GM23338 (cell line): ENCODE measurements at regions not wholly inside any gene's neighbourhood (a gene's known extent, or its start where the extent isn't known, plus 50 kb on each side); places are given as distances from the start of the nearest gene placed in this dataset.

Source experiments
- ATAC-seq: fragments of 200-7000 bp; cut with Tn5 transposase; 3 replicates; pipeline ENCODE4 v1.9.1; 2020
- DNase-seq: peaks from one replicate; pipeline ENCODE4 v3.0.0-alpha.2; 2015; ENCODE audit warnings: low spot score
- H2AFZ ChIP-seq: fragments of 200-600 bp; sonication (generic); 2 replicates; pipeline ENCODE4 v1.8.0; 2016; ENCODE audit warnings: antibody characterized with exemption, mild to moderate bottlenecking, moderate library complexity
- H3F3A ChIP-seq: fragments of 200-600 bp; sonication (generic); replicated peaks from 2 replicates; pipeline ENCODE4 v1.8.0; 2017; ENCODE audit warnings: antibody characterized with exemption, mixed run types, low read depth
- H3K27ac ChIP-seq: fragments of 200-600 bp; sonication (generic); 2 replicates; pipeline ENCODE4 v1.6.1; 2016; ENCODE audit warnings: low read depth
- H3K27me3 ChIP-seq: fragments of 200-600 bp; sonication (generic); 2 replicates; pipeline ENCODE4 v1.8.0; 2016; ENCODE audit warnings: mild to moderate bottlenecking, mixed run types, moderate library complexity; ENCODE audit not compliant: insufficient read depth
- H3K36me3 ChIP-seq: fragments of 200-600 bp; sonication (generic); 2 replicates; pipeline ENCODE4 v1.8.0; 2016; ENCODE audit warnings: mild to moderate bottlenecking; ENCODE audit not compliant: insufficient read depth
- H3K4me1 ChIP-seq: fragments of 200-600 bp; sonication (generic); 2 replicates; pipeline ENCODE4 v1.8.0; 2016; ENCODE audit warnings: mild to moderate bottlenecking, moderate library complexity; ENCODE audit not compliant: insufficient read depth
- H3K4me2 ChIP-seq: fragments of 200-600 bp; sonication (generic); 2 replicates; pipeline ENCODE4 v1.7.1; 2017; ENCODE audit warnings: mixed run types
- H3K4me3 ChIP-seq: fragments of 200-600 bp; sonication (generic); 2 replicates; pipeline ENCODE4 v1.6.1; 2016; ENCODE audit warnings: mixed run types
- H3K79me2 ChIP-seq: fragments of 200-600 bp; sonication (generic); replicated peaks from 2 replicates; pipeline ENCODE4 v1.8.0; 2017; ENCODE audit warnings: mild to moderate bottlenecking; ENCODE audit not compliant: insufficient read depth
- H3K9me2 ChIP-seq: fragments of 200-600 bp; sonication (generic); 2 replicates; pipeline ENCODE4 v1.8.0; 2017; ENCODE audit not compliant: insufficient read depth
- H4K20me1 ChIP-seq: fragments of 200-600 bp; sonication (generic); replicated peaks from 2 replicates; pipeline ENCODE4 v1.8.0; 2017; ENCODE audit warnings: mild to moderate bottlenecking; ENCODE audit not compliant: insufficient read depth
- H3K27ac Mint-ChIP-seq: 2 replicates; pipeline ENCODE4 v1.8.0; 2020; ENCODE audit warnings: inconsistent platforms, mild to moderate bottlenecking, moderate library complexity, mixed read lengths
- H3K27me3 Mint-ChIP-seq: 3 replicates; pipeline ENCODE4 v1.8.0; 2022; ENCODE audit warnings: low read depth, mild to moderate bottlenecking, moderate library complexity, mixed read lengths, inconsistent platforms; ENCODE audit not compliant: insufficient read depth, poor library complexity
- H3K36me3 Mint-ChIP-seq: 3 replicates; pipeline ENCODE4 v1.8.0; 2021; ENCODE audit warnings: low read depth, mild to moderate bottlenecking, inconsistent platforms, moderate library complexity, mixed read lengths
- H3K4me1 Mint-ChIP-seq: 3 replicates; pipeline ENCODE4 v1.8.0; 2020; ENCODE audit warnings: mild to moderate bottlenecking, inconsistent platforms, mixed read lengths
- H3K4me3 Mint-ChIP-seq: 3 replicates; pipeline ENCODE4 v1.8.0; 2021; ENCODE audit warnings: moderate library complexity, mild to moderate bottlenecking, inconsistent platforms, mixed read lengths
- H3K9me3 Mint-ChIP-seq: 3 replicates; pipeline ENCODE4 v1.8.0; 2020; ENCODE audit warnings: moderate library complexity, mild to moderate bottlenecking, inconsistent platforms, mixed read lengths
- ETS1 ChIP-seq: IDR thresholded peaks from 2 replicates; pipeline ENCODE4 v1.6.1; 2016; ENCODE audit warnings: antibody characterized with exemption
- EZH2phosphoT487 ChIP-seq: fragments of 200-600 bp; sonication (generic); IDR thresholded peaks from one replicate; pipeline ENCODE4 v1.8.1; 2018; ENCODE audit warnings: antibody characterized with exemption; ENCODE audit not compliant: unreplicated experiment
- NANOG ChIP-seq: IDR thresholded peaks from 2 replicates; pipeline ENCODE4 v1.6.1; 2016; ENCODE audit warnings: antibody characterized with exemption, borderline replicate concordance
- POLR2AphosphoS5 ChIP-seq: IDR thresholded peaks from 2 replicates; pipeline ENCODE4 v1.6.1; 2016; ENCODE audit warnings: antibody characterized with exemption, low read depth
- REST ChIP-seq: IDR thresholded peaks from one replicate; pipeline ENCODE4 v1.6.1; 2018; ENCODE audit warnings: antibody characterized with exemption; ENCODE audit not compliant: unreplicated experiment
- ZNF114 ChIP-seq: fragments of 250-450 bp; sonication (Bioruptor Pico); IDR thresholded peaks from 2 replicates; pipeline ENCODE4 v1.5.0; 2020; ENCODE audit warnings: mild to moderate bottlenecking, moderate library complexity
- ZNF331 ChIP-seq: fragments of 250-450 bp; sonication (Bioruptor Pico); IDR thresholded peaks from 2 replicates; pipeline ENCODE4 v1.5.0; 2020; ENCODE audit warnings: low read depth, mild to moderate bottlenecking, moderate library complexity
- TF ChIP-seq, protein P1 (sequence below), 2 experiments: fragments of 200-600 bp in 1 of 2; sonication (generic) in 1 of 2; conservative IDR thresholded peaks; 2 replicates each; pipeline versions ENCODE4 v1.5.1 to v1.6.1; 2016 to 2017; ENCODE audit warnings: antibody characterized with exemption in 2 of 2, low read depth in 2 of 2, mild to moderate bottlenecking in 2 of 2, moderate library complexity in 1 of 2
- TF ChIP-seq, protein P2 (sequence below): fragments of 250-450 bp; sonication (Bioruptor Pico); IDR thresholded peaks from 2 replicates; pipeline ENCODE4 v1.5.0; 2020; ENCODE audit warnings: mild to moderate bottlenecking, moderate library complexity

DNA sequence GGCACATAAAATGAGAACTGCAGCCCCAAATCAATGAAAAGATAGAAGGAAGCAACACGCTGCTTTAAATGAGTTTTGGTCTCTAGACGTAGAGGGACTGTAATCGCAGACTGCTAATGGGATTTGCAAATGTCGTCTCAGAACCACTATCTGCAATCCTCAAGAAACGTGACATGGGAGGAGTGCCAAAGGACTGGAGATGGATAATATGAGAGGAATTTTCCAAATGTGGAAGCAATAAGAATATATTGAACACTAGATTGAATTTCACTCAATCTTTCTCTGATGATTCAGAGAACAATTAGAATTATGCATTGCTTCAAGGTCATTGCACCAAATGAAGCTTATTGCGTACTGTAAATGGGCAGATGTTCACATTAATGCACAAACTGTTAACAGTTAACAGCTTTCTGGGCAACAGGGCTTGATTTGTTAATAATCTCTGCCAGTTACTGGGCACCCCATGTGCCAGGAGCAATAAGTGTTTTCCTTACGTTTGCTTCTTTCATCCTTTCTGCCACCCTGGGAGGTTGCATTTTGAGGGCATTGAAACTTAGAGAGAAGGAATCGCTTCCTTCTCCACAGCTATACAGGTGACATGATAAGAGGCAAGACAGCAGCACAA, 62.8 kb upstream of the WASF3 start (continued):
- TF ChIP-seq, protein P1, sequence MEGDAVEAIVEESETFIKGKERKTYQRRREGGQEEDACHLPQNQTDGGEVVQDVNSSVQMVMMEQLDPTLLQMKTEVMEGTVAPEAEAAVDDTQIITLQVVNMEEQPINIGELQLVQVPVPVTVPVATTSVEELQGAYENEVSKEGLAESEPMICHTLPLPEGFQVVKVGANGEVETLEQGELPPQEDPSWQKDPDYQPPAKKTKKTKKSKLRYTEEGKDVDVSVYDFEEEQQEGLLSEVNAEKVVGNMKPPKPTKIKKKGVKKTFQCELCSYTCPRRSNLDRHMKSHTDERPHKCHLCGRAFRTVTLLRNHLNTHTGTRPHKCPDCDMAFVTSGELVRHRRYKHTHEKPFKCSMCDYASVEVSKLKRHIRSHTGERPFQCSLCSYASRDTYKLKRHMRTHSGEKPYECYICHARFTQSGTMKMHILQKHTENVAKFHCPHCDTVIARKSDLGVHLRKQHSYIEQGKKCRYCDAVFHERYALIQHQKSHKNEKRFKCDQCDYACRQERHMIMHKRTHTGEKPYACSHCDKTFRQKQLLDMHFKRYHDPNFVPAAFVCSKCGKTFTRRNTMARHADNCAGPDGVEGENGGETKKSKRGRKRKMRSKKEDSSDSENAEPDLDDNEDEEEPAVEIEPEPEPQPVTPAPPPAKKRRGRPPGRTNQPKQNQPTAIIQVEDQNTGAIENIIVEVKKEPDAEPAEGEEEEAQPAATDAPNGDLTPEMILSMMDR (conservative IDR thresholded peaks at IDR 0.05; ENCODE audit: low read depth in 2 of 2): no peak

- Mint-ChIP-seq H3K9me3 (no peaks in the 10 kb centered on the region), H3K4me1 (peaks cover 7% of the 10 kb centered on the region; the same call in 2 of the 3 replicates), H3K27me3 (peaks cover 7% of the 10 kb centered on the region), H3K27ac (no peak overlapping the region), H3K36me3 (no peaks in the 10 kb centered on the region), H3K4me3 (no peak overlapping the region)
- Histone ChIP-seq H3K27me3 (no peaks in the 10 kb centered on the region), H3K4me3 (no peak overlapping the region), H3K9me2 (no peaks in the 10 kb centered on the region), H3K27ac (no peak overlapping the region), H4K20me1 (no peaks in the 10 kb centered on the region), H3K79me2 (no peaks in the 10 kb centered on the region), H3K4me1 (no peaks in the 10 kb centered on the region), H2AFZ (peak overlapping the region; percentile 44; the same call in 1 of the 2 replicates), H3K4me2 (no peak overlapping the region), H3F3A (no peaks in the 10 kb centered on the region), H3K36me3 (no peaks in the 10 kb centered on the region)
- no peak for ATAC-seq
- DNase-seq: no peak
- TF ChIP-seq ETS1 (no peak), POLR2AphosphoS5 (no peak), NANOG (no peak), ZNF114 (CRISPR knock-in tag) (no peak), ZNF331 (CRISPR knock-in tag) (no peak), EZH2phosphoT487 (no peak), REST (no peak)
- TF ChIP-seq, protein P2, sequence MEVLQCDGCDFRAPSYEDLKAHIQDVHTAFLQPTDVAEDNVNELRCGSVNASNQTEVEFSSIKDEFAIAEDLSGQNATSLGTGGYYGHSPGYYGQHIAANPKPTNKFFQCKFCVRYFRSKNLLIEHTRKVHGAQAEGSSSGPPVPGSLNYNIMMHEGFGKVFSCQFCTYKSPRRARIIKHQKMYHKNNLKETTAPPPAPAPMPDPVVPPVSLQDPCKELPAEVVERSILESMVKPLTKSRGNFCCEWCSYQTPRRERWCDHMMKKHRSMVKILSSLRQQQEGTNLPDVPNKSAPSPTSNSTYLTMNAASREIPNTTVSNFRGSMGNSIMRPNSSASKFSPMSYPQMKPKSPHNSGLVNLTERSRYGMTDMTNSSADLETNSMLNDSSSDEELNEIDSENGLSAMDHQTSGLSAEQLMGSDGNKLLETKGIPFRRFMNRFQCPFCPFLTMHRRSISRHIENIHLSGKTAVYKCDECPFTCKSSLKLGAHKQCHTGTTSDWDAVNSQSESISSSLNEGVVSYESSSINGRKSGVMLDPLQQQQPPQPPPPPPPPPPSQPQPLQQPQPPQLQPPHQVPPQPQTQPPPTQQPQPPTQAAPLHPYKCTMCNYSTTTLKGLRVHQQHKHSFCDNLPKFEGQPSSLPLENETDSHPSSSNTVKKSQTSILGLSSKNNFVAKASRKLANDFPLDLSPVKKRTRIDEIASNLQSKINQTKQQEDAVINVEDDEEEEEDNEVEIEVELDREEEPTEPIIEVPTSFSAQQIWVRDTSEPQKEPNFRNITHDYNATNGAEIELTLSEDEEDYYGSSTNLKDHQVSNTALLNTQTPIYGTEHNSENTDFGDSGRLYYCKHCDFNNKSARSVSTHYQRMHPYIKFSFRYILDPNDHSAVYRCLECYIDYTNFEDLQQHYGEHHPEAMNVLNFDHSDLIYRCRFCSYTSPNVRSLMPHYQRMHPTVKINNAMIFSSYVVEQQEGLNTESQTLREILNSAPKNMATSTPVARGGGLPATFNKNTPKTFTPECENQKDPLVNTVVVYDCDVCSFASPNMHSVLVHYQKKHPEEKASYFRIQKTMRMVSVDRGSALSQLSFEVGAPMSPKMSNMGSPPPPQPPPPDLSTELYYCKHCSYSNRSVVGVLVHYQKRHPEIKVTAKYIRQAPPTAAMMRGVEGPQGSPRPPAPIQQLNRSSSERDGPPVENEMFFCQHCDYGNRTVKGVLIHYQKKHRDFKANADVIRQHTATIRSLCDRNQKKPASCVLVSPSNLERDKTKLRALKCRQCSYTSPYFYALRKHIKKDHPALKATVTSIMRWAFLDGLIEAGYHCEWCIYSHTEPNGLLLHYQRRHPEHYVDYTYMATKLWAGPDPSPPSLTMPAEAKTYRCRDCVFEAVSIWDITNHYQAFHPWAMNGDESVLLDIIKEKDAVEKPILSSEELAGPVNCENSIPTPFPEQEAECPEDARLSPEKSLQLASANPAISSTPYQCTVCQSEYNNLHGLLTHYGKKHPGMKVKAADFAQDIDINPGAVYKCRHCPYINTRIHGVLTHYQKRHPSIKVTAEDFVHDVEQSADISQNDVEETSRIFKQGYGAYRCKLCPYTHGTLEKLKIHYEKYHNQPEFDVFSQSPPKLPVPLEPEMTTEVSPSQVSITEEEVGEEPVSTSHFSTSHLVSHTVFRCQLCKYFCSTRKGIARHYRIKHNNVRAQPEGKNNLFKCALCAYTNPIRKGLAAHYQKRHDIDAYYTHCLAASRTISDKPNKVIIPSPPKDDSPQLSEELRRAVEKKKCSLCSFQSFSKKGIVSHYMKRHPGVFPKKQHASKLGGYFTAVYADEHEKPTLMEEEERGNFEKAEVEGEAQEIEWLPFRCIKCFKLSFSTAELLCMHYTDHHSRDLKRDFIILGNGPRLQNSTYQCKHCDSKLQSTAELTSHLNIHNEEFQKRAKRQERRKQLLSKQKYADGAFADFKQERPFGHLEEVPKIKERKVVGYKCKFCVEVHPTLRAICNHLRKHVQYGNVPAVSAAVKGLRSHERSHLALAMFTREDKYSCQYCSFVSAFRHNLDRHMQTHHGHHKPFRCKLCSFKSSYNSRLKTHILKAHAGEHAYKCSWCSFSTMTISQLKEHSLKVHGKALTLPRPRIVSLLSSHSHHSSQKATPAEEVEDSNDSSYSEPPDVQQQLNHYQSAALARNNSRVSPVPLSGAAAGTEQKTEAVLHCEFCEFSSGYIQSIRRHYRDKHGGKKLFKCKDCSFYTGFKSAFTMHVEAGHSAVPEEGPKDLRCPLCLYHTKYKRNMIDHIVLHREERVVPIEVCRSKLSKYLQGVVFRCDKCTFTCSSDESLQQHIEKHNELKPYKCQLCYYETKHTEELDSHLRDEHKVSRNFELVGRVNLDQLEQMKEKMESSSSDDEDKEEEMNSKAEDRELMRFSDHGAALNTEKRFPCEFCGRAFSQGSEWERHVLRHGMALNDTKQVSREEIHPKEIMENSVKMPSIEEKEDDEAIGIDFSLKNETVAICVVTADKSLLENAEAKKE (CRISPR knock-in tag): no peak
- TF ChIP-seq, protein P1 (conservative IDR thresholded peaks at IDR 0.05; ENCODE audit: low read depth in 2 of 2): no peak
Observed at GRCh38 chr13:26495750-26496149, 61.7 kb upstream of the WASF3 start.
